HG03432 (cell line): ENCODE measurements at regions not wholly inside any gene's neighbourhood (a gene's known extent, or its start where the extent isn't known, plus 50 kb on each side); places are given as distances from the start of the nearest gene placed in this dataset.

ENCODE experiments used
- ATAC-seq: cut with Tn5 transposase; IDR thresholded peaks from one replicate; pipeline ENCODE4 v1.9.1; 2021; ENCODE audit warnings: mild to moderate bottlenecking, moderate library complexity; ENCODE audit not compliant: unreplicated experiment

DNA sequence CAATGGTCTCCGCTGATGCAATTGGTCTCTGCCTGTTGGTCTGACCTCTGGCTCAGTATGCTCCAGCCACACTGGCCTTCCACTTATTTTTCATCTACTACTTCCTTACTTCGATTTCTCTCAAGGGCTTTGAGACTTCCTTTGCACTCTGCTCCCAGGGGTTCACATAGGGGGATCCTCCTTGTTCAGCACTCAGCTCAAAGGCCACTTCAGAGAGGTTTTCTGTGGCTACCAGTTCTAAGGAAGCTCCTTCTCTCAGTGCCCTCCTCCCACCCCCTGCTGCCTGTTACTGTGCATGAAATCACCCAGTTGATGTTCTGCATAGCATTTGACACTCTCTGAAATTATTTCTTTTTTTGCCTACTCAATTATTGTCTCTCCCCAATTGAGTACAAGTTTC, 476.4 kb downstream of the HS3ST3B1 start:
- no peak for ATAC-seq

DNA sequence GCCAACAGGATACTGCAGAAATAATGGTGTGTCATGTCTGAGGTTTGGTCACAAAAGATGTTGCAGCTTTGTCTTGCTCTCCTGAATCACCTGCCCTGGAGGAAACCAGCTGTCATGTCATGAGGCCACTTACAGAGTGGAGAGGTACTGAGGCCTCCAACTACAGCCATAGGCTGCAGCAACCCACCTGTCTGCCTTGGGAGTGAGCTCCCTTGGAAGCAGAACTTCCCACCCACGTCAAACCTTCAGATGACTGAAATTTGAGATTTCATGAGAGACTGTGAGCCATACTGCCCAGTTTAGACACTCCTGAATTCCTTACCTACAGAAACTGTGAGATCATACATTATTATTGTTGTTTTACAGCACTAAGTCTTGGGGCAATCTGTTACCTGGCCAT, 475.9 kb downstream of the HS3ST3B1 start:
- ATAC-seq = no peak

DNA sequence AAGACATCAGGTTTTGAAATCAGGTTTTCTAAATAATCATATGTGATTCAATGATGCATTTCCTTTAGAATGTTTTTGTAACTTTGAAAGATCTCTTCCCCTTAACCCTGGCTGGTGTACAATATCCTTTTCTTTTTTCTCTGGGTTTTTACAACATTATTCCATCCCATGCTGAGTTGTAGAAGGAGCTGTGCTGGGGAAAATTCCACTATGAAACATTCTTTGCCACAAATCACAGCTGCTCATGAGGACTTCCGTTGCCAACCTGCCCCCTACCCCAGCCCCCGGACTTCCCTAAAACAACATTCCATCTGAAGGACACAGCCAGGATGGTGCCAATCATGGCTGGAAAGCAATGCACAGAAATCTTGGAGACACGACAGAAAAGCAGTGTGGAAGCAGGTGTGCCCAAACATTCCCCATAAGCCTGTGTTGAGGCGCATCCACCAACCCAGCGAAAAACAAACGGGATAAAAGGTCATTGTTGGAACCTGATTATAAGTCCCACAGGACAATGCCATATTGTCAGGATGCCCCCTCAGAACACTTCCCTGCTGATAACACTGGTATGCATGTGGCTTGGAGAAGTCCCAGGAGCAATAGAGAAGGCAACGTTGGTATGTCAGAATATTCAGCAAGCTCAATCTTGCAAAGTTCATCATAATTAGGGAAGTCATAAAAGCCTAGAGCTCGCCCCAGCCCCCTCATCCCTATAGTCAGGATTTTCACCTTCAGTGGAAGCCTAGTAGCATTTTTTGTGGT, 475.0 kb downstream of the HS3ST3B1 start:
- ATAC-seq = no peak

DNA sequence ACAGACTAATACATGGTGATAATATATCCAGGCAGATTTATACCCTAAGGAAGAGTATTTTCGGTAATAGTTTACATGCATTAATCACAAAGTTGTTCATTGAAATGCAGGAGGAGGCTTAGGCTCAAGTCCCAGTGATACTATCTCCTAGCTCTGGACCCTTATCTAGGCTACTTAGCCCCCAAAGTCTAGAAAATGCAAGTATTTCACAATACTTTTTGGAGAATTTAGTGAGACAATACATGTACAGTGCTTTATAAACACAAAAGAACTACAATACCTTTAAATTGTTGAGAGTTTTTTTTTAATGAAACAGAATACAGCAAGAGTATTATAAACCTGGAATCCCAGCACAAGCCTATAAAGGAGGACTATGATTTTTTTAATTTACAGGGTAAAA, 473.9 kb downstream of the HS3ST3B1 start:
- ATAC-seq = no peak

DNA sequence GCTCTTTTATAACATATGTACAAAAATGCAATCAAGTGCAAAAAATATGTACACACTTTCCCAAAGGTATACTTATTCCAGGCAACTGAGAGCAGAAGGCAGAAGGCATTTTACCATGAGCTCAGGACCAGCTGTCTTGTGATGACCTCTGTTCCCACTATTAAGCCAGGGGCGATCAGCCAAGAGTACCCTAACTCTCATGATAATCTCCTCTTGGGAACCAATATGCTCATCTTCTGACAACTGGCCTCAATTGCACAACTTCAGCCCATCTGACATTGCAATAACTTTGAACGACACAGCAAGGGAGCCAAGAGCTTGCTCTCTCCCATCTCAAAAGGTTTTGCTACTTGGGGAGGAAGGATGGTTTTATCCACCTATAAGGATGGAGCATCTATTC, 471.9 kb downstream of the HS3ST3B1 start:
- ATAC-seq = no peak

DNA sequence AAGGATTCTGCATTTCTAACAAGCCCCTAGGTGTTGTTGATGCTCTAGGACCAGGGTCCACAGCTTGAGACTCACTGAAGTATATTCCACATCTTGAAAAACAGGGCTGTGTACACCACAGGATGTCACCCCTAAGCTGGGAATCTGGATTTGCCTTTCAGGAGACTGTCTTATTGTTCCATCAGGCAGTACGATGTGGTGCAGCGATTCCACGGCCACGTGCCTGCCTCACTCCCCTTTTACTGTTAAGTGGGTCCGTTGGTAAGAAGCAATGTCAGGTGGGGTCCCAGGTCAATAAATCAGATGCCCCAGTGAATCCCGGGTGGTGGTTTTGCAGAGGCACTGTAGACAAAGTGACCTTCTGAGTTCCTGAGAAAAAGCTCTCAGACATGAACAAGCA, 470.7 kb downstream of the HS3ST3B1 start:
- ATAC-seq = no peak

DNA sequence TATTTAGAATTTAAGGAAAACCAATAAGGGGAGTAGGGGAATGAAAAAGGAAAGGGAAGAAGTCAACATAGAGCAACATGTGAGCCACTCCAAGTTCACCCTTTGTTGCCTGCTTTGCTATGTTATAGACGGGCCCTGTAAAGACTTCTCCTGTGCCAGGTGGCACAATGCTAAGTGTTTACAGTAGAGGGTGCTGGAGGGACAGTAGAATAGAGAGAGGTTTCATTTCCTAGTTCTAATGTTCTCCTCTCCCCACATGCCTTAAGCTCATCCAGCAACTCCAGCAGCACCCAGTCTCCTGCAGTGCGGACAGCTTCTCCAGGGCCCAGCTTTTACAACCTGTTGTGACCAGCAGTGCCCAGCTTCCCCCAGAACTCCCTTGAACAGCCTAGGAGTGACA, 468.0 kb downstream of the HS3ST3B1 start:
- no peak for ATAC-seq

DNA sequence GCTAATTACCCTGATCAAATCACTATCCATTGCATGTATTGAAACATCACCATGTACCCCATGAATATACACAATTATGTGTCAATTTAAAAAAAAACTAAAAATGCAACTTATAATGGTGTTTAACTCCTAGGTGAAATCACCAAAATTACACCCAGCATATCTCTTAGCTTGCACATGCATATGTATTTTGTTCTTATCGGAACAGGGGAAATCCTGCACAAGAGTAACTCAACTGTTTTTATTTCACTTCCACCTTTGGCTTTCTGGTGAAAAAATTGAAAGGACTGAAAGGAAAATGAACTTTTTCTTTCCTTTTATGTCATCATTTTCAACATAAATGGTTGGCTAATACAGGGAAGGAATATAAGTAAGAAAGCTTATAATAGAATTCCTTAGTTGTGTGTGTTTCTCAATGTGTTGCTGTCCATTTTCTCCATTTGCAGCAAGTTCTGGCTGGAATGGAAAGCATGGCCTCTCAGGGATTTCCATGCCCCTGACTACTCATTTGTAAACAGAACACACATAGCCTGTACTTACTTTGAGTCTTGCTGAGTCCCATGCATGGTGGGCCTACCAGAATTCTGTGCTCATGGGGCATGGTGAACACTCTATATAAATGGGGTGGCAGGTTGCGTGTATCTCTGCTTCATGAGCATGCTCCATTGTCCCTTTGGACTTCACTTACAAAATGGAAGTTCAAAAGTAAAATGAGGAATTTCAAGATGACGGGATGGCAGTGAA, 462.0 kb downstream of the HS3ST3B1 start:
- no peak for ATAC-seq

DNA sequence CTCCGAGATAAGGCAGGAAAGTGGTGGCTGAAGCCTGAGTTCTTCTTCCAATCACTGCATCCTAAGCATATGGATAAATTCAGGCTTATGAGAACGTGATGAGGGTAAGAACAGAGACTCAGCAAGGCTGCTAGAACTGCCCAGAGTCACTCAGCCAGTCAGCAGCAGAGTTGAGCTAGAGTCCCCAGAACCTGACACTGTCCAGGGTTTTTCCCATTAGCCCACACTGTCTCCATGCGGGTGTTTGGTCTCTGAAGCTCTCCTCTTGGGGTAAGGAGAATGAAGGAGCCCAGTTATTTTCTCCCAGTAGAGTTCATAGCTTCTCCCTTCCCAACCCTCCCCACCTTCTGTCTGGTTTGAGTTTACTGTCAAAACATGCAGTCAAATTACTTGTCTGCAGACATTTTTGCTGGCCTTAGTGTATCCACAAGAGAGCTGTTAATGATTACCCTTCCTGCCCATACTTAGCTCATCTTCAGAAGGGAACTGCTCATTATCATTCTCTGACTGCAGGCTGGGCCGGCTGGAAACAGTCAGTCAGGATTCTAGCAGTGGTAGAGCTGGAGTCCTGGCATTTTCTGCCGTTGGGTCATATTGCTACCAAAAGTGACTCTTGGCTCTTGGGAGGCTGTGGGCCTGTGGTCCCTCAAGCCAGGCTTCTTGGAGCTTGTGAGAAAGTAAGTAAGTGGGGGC, 460.0 kb downstream of the HS3ST3B1 start:
- ATAC-seq = no peak

DNA sequence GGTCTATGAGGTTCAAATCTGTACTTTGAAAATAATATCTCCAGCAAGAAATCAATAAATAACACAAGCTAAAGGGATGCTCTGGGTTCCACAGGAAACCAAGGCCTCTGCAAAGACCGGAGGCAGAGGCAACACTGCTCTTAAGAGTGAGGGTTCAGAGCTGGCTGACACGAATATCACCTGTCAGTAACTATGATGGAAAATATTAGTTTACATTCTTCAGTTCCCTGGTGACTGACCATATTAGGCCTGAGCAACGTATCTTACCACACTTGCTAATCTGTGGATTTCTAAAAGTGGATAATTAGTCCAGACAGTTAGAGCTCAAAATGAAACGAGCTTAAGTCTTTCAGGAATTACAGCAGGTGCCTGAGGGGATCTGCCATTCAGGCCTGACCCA, 459.3 kb downstream of the HS3ST3B1 start:
- ATAC-seq = no peak

DNA sequence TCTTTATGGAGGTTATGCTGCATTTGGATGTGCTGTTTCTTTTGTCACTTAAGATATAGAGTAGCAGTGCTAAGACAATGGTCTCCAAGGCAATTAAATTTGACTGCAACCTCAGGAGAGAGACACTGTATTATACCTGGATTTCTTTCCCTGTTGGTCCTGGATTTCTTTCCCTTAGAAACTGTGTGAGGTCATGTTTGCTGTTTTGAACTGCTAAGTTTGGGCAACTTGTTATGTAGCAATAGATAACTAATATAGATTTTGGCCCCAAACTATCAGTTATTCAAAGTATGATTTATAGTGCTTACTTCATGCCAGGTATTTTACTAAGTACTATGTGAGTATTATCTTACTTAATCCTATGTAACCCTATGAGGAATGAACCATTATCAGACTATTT, 458.4 kb downstream of the HS3ST3B1 start:
- no peak for ATAC-seq

DNA sequence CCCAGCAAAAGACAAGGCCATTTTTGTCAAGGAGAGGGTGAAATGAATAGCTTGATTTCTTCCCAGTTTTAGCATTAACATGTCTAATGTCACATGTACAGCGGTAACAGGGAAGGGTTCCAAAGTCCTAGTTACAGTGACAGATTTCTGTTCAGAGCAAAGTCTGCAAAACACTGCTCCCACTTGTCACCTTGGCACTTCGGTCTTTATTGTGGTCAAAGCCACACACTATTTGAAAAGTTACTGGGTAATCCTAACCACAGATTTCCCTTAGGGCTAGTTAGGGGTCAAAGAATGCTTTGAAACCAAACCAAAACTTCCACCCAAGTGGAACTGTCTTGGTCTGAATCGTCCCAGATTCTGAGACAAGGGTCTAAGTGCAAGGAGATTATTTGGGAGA, 455.6 kb downstream of the HS3ST3B1 start:
- ATAC-seq = no peak

DNA sequence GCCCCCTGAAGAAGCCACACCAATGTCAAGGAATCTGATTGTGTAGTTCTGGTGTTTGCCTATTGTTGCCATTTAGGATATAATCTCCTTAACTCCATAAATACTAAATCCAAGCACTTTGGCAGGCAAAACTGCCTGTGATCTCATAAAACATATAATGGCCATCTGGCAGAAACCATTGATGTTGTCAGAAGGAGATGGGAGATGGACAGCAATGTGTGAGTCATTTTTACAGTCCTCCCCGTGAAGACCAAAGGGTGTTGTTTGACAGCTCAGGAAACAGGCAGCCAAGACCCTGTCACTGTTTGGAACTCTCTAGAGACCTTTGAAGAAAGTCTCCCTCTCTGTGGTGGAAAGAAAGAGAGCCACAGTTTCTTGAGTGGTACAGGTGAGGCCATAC, 454.1 kb downstream of the HS3ST3B1 start:
- ATAC-seq = no peak

DNA sequence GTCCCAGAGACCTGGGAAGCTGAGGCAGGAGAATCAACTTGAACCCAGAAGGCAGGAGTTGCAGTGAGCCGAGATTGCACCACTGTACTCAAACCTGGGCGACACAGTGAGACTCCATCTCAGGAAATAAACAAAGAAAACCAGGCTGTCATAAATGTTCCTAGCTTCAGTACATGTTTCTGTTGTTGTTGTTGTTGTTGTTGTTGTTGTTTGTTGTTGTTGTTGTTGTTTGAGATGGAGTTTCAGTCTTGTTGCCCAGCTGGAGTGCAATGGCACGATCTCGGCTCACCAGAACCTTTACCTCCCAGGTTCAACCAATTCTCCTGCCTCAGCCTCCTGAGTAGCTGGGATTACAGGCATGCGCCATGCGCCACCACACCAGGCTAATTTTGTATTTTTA, 452.5 kb downstream of the HS3ST3B1 start:
- ATAC-seq = no peak

DNA sequence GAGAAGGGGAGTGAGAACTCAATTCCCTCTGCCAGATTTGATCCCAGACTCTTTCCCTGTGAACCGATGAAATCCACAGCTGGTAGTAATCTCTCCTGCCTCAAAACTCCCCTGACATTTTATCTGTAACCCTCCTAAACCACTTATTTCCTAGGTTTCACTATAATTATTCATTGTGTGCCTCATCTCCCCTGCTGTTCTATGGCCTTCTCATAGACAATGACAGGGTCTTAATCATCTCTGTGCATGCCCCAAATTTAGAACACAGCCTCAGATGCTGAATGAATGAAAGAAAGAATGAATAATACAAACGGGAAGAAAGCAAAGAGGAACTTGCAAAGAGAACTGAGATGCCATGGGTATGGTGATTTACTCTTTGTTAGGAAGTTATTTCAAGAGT, 451.1 kb downstream of the HS3ST3B1 start:
- ATAC-seq = no peak

DNA sequence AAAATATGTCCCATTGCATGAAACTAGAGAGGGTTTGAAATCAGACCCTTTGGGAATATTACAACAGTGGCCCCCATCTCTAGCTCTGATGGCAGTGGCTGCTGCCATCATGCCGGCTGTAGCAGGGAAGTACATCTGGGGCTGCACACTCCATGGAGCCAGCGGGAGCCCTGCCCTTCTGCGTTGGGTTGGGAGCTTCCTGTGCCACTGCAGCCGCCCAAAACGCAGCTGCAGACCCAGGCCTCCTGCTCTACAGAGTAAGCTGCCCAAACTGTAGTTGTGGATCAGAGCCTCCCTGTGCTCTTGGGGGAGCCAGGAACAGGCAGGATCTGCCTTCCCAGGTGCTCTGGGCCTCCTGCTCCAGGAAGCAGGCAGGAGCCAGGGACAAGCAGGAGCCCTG, 450.0 kb downstream of the HS3ST3B1 start:
- ATAC-seq = no peak

DNA sequence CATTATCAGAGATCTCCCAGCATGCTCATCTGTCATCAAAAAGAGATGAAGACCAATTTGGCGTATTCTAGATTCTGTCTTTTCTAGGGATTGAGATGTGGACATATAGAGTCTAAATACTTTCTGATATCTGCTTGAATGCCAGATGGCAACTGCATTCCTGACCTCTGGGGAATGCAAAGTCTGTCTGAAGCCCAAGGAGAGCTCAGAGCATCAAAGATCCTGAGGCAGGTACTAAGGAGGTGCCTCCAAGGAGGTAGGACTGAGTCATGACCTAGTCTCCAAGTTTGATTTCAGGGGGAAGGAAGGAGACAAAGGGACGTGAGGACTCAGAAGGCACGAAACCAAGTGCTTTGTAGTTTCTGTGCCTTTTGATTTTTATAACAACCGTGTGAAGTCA, 448.4 kb downstream of the HS3ST3B1 start:
- no peak for ATAC-seq

DNA sequence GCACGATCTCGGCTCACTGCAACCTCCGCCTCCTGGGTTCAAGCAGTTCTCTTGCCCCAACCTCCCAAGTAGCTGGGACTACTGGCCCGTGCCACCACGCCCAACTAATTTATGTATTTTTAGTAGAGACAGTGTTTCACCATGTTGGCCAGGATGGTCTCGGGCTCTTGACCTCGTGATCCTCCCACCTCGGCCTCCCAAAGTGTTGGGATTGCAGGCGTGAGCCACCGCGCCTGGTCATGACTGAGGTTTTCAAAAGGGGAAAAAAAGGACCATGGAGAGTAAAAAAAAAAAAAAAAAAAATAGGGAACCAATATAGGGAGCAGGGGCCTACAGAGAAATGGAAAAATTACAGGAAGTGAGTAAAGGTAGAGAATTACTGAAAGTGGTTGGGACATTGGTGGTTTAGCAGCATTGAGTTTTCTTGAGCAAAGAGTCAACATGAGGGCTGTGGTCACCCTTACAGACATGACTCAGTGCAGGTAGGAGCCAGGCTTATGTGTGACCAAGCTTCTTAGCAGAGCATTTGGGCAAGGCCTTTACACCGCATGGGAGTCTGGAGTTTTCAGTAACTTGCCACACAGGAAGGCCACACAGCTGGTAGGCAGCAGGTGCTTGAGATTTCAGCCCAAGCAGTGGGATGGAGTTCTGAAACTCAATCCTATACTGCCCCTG, 447.3 kb downstream of the HS3ST3B1 start:
- ATAC-seq = no peak

DNA sequence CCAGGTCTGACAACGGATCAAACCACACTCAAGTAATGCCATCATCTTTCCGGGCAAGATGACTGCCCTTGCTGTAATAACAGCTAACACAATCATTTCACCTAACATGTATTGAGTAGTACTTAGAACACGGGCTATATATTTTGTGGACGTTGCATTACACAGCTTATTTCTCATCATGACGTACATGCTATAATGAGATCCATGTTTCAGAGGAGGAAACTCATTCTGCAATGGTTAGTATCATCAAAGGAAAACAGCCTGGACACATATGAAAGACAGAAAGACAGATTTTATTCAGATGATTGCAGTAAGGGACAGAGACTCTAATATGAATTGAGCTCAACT, 446.7 kb downstream of the HS3ST3B1 start:
- no peak for ATAC-seq

DNA sequence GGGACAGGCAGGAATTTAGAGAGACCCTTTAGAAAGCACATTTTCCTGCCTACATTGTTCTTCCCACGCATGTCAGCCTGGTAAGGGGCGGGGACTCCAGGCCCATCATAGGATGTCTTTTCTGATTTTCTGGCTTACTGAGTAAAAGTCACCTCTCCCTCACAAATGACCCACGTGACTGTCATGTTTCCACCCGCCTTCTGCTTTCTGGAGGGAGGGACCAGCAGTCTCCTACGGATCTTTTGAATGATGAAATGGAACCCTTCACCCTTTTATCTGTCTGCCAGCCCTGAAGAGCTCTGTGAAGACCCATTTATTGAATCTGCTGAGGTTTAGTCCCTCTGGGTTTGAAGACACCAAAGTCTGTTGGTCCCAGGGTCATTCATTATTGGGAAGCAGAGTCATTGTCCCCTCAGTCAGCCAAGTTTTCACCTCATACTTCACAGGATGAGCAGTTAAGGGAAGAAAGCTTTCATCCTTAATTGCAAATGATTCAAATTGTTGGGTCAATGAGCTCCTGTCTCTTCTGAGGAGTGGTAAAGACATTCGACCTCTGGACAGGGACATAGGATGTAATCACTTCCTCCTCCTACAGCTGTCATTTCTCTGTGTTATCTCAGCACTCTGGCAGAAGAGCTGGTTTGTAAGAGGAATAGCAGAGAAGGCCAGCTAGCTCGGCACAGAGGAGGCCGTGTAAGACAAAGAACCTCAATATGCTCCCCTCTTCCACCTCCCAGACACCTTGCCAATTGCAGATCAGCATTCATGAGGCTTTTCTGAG, 446.1 kb downstream of the HS3ST3B1 start:
- no peak for ATAC-seq

DNA sequence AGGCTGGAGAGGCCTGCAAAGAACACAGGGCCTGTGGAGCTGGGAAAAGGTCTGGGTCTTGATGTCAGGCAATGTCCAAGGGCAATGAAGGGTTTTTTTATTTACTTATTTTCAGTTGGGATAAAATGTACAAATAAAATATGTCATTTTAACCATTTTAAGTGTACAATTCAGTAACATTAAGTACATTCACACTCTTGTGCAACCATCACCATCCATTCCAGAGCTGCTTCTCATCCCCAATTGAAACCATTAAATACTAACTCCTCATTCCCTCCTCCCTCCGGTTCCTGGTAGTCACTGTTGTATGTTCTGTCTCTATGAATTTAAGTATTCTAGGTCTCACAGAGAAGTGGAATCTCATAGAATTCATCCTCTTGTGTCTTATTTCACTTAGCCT, 444.7 kb downstream of the HS3ST3B1 start:
- ATAC-seq = no peak
